HG02981 (cell line): ENCODE measurements at regions not wholly inside any gene's neighbourhood (a gene's known extent, or its start where the extent isn't known, plus 50 kb on each side); places are given as distances from the start of the nearest gene placed in this dataset.

ENCODE experiments used
- ATAC-seq: cut with Tn5 transposase; IDR thresholded peaks from one replicate; pipeline ENCODE4 v1.9.1; 2021; ENCODE audit warnings: mild to moderate bottlenecking, moderate library complexity; ENCODE audit not compliant: unreplicated experiment

DNA sequence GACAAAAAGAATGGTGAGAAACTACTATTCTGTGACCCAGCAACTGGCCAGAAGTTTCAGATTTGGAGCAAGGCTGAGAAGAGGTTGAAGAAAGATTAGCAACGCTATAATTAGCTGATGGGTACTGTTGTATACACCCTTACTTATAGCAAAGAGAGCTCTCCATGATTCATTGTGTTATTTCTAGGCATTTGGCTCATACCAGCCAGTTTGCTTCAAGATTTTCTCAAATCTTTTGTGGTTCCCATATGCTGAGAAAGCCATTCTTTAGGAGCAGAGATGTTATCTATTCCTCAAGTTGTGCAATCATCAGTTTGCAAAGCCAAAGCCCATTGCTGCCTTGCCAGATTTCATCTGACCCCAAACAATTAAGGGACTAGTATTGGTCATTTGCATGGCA lies 179.4 kb downstream of the ETS1 start:
- no peak for ATAC-seq

DNA sequence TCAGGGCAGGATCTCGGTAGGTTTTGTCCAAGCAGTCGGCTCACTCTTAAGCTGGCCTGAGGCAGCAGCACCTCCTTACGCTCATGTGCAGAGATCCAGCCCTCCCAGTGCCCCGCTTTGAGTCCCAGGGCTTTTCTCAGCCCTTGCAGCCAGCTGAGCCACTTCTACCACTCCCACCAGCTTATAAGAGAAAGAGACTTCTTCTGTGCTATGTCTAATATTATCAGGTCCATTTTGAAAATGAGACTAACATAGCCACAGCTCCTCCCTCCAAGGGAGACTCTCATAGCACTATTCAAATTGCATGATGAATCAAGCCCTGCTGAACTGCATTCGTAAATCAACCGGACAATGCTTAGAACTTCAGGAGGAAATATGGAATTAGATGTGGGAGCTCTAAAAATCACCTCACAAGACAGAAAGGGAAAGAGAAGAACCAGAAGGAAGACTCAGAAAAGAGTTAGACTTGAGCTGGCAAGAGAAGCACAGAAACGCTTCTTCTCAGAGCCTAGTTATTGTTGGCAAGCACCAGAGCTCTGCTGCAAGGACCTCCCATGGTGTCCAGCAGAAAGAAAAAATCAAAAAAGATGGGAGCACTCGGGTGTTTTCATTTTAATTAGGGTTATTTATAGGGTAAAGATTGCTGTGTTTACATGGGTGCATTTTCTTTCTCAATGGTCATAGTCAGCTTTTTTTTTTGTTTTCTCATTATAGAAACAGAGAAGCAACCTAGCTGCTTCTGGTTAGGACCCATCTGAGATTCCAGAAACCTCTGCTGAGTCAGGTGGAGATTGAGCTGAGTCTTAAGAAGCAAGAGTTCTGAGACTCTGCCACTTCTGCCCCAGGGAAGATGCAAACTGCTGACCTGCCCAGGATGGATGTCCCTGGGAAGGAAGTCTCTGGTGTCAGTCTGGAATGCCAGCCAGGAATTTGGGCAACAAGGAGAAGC lies 181.4 kb downstream of the ETS1 start:
- no peak for ATAC-seq

DNA sequence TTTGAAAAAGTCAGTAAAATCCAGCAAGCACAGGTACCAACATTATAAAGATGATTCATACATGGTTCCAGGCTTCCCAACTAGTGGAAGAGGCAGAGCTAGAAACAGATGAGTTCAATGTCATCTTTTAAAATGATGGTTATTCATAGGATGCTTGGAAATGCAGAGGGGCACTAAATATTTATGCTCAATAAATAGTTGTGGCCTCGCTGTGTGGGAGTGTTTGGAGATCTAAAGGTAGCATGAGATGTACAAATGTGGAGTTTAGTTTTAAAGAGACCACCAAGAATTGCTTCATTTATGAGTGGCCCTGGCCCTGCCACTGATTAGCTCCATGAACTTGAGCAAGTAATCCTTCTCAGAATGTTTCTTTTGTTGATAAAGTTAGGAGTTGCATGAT lies 182.2 kb downstream of the ETS1 start:
- no peak for ATAC-seq

DNA sequence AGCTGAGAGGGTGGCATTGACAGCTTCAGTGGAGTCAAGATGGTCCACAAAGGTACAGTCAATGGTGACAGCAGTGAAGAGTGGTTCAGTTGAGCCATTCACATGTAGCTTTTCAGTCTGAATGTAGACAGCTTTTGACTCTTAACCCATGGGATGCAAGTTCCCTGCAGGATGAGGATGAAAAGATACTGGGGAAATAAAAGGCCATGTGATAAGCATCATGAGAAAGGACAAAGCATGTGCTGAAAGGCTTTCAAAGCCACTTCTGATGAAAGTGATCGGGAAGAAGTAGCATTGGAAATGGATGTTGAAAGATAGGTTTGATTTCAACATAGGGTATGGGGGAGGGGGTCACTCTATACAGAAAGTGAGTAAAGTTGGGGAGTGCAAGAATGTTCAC lies 182.9 kb downstream of the ETS1 start:
- ATAC-seq: no peak

DNA sequence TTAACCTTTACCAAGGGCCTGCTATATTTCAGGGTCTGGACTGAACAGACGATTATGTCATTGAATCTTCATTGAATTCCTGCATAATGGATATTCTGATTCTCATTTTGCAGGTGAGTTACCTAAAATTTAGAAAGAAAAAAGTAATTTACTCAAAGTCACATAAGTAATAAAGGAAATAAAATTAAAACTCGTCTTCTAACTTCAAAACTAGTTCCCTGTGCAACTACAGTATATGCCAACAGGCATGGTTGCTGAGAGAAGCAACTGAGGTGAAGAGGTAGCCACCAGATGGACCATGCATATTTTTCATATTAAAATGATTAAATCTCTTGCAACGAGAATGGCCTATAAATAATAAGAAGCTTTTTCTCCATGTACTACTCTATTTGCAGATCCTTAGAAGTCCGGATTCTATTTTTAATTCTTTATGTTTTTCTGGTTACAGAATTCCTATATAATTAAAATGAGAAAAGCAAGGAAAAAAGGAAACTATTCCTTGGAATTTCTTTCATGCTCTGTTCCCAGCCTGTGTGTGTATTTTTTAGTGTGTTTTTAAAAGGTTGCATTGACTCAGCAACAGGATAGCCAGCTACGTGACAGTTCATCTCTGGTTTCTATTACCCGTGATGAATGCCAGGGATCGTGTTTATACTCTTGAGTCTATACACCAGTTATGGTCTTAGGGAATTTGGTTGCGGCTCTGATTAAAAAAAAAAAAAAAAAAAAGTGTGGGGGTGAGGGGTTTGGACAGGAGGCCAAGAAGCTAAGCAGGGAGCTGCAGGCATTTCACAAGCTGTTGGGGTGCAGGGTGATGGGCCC lies 186.8 kb downstream of the ETS1 start:
- ATAC-seq: no peak

DNA sequence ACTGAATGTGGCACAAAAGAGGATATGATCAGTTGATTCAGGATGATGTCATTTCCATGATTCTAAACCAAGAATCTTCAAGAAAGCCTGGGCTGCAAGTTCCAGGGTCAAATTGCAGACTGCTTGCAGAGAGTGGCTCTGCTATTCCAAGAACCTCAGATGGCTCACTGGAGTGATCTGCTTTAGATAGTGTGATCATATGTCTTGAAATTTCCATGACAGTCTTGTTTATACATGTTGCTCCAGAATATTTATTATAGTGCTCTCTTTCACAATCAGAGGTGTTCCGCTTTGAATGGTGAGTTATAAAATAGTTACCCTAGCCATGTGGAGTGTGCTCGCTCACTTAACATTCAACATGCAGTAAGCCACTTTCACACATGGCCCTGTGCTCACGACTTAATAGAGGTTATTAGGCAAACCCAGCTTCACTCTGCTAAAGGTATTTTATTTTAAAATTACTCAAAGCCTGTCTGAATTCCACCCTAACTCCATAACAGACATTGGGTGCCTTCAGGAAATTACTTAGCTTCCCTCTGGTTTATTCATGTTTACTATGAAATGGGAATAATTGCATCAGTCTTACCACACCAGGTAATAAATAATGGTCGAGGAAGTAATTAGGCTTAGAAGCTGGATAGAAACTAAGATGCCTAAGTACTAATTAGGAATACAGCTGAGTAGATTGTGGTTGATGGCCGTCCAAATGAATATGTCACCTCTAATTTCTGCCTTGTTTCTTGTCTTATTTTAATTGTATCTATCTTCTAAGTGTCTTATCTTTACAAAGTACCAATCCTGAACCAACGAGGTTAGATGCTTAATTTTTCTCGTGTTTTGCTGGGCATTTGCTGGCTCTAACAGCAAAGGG lies 187.9 kb downstream of the ETS1 start:
- ATAC-seq: peak; percentile 71

DNA sequence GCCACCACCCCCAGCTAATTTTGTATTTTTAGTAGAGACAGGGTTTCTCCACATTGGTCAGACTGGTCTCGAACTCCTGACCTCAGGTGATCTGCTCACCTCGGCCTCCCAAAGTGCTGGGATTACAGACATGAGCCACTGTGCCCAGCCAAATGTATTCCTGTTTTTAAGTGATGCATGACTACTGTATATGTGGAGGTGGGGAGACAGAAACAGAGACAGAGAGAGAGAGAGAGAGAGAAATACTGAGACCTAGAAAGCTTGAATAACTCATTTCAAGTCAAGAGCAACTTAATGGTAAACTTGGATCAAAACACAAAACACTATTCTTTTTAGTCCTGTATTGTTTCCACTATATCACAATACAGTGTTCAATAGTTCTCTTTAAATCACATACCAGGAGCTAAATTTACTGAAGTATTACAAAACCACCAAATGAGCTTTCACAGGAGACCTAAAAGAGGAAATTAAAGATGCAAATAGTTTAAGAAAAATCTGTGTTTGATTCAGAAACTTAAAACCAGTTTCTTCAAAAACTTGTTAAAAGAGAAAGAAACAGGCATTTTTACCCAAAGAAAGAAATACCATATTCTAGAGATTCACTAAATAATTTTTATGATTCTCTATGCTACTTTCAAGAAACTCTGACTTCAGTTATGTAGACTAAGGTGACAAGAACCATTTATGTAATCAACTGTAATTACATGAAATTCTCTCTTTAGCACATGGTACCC lies 188.7 kb downstream of the ETS1 start:
- peak; percentile 39 for ATAC-seq

DNA sequence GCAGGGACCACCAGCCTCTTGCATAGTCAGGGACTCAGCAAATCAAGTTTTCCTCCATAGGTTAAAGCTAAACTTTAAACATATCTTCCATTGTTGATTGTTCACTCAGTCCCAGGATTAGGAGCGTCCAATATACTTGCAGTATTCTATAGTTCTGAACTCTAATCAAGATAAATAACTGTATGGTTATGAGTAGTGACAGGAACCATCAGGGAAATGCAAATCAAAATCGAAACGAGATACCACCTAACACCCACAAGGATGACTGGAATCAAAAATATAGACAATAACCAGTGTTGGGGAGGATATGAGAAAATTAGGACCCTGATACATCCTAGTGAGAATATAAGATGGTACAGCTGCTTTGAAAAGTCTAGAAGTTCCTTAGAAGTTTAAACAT lies 190.0 kb downstream of the ETS1 start:
- ATAC-seq: no peak

DNA sequence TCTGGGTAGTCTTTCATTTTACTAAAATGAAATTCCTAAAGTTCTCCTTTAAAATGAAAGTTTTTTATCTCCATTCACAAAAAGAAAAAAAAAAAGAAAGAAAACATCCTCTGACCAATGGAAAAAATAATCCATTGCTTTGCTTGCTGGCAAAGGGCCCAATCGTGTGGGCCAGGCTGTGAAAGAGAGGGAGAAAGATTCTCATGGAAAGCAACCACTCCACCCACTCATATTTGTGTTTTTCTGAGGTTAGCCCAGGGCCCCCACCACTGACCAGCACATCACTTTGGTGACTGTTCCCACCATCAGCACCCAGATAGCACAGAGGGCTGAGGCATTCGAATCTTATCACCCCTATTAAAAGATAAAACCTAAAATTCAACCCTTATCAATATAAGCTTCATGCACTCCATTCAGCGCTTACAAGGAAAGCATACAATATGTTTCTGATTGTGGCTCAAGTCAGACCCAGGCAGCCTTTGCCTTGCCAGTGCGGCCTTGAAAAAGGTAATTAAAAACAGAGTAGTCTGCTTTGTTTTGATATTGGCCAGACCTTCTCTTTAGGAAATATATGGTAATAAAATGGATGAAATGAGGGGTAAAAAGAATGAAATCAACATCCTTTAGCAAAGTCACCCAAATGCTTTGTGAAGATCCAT lies 192.8 kb downstream of the ETS1 start:
- ATAC-seq: no peak

DNA sequence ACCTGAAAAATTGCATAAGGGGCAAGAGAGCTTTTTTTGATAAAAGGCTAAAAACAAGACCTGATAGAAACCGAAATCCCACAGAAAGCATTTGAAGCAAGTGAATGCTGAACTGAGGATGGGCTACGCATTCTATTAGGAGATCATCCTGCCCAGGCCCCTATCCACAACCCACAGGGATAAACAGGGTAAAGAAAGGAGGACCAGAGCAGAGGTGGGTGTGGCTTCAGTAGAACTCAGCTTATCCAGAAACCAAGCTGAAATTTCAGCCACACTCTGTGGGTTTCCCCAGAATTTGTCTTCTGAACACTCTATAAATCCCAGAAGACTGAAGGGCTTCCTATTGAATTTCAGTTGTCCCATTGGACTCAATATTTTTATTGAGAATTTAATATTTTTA lies 195.1 kb downstream of the ETS1 start:
- ATAC-seq: no peak

DNA sequence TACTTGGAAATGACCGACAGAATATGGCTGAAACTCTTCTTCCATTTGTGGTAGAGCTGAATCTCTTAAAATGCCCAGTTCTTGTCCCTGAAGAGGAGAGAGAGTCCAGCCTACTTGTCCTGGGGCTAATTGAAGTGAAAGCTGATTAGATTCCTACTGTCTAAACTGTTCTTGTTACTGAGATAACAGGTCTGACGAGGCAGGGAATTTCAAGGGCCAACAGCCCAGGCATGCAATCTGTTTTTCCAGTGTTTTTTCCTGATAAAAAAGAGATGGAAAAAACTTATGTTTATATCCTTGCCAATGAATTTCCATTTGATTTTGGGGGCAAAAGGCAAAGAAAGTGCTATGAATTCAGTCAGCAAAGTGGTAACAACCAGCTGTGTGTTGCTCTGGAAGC lies 195.5 kb downstream of the ETS1 start:
- no peak for ATAC-seq

DNA sequence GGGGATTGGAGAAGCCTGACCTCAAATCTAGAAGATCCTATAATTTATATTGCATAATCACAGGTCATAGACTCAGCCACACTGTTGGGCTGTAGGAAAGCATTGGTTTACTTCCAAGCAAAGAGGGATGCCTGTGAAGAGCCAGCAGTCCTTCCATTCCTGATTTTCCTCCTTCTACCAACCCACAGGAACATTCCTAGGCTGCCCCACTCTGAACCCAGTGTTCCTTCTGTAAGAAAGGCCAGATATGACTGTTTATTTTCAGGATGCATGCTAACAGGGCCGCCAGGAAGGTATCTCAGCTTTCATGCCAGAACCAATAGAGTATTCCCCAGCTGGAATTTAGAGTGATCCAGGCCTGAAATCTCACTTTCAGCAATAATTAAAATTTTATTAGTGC lies 197.1 kb downstream of the ETS1 start:
- no peak for ATAC-seq

DNA sequence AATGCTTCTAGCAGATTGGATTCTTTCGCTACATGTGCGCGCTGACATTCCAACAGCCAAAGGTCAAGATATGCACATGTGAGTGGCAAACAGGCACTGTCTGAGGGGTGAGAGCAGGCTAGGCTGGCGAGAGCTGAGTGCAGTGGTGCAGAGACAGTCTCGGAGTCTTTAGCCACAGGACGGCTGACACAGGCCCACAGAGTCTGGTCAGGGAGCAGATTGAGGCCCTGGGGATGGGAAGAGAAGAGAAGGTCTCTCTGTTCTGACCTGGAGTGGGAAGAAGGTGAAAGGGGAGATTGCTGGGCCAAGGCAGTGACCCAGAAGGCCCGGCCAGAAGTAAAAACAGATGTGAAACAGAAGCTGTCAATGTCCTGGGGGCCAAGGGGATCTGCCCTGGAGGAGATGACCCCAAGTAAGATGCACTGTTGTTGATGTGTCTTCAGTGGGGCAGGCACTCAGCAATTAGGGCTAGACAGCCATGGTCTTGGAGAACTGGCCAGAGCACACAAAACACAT lies 197.8 kb downstream of the ETS1 start:
- no peak for ATAC-seq

DNA sequence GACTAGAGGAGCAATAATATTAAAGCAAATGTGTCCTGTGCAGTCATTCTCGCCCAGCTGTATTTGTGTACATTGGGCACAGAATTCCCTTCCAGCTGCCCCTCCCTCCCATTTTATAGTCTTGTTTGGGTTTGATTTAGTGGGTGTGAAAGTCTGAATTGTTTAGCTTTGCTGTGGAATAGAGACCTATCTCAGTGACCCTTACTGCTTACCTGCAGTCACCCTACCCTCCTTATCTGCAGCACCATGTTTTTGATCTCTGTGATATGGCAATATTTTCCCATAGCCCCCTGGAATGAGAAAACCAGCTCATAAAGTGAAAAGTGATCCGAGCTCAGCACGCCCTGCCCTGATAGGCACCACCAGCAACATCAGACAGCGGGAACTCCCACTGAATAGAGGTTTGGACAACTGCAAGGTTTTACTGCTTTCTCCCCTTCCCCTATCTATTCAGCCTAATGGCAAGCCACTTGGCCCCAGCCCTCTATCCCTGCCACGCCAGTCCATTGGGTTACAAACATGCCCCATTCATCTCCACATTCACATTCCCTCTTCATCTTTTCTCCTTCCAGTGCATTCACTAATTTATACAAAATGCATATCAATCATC lies 199.0 kb downstream of the ETS1 start:
- ATAC-seq: no peak

DNA sequence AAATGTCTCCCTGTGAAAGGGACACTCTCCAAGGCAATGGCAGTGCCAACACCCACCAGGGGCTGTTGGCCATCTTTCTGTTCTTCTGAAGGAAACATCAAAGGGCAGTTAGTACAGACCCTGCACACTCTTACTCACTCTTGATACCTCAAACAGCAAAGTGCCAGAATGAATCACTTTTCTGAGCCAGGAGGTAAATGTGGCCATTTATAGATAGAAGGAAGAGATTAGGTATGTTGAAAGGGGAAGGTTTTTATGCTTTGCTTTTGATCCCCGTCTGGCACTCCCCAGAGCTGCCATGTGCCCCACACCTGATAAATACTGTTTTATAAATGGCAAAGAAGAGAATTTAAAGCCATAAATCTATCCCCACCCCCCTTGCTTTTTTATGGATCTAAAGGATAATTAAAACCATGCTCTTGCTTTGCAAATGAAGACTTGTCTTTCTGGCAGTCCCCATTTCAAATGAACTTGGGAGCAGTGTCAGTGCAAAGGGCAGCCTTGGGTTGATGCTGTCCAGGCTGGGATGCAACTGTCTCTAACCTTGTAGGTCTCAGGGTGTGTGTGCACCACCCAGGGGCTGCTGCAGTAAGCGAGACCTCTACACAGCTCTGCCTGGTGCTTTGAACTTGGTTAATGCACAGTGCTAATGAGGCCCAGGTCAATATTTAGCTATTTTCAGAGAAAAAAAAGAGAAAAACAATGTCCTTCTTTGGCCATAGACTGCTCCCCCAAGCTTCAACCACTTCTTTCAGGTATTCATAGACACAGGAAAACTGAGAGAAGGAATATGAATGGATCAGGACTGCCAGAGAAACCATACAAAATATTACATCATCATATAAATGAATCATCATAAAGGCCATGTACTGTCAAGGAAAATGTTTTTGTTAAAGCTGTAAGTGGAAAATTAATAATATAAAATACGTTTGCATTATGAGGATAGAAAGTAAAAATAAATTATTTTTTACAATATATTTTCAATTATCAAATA lies 207.5 kb downstream of the ETS1 start:
- no peak for ATAC-seq

DNA sequence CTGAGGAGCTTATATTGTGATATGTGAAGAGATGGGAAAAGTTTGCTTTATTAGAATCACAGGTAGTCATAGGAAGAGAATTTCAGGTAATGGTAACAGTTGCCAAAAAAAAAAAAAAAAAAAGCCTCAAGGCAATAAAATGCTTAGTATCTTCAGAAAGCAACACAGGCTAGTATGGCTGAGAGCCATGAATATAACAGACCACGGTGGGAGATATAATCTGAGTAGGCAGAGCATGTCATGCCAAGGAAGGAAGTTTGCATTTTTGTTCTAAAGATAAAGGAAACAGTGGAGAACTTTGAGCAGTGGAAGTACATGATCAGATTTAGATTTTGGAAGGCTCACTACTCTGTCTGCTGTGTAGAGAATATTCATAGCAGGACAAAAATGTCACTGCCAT lies 211.4 kb downstream of the ETS1 start:
- no peak for ATAC-seq

DNA sequence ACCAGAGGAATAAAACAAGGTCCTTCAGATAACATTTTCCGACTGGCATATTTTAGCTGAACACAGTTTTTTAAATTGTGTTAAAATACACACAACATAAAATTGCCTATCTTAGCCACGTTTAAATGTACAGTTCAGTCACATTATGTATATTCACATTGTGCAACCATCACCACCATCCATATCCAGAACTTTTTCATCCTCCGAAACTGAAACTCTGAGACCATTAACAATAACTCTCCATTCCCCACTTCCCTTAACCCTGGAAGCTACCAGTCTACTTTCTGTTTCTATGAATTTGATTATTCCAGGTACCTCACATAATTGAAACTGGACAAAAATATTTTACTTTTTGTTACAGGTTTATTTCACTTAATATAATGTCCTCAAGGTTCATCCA lies 213.3 kb downstream of the ETS1 start:
- no peak for ATAC-seq

DNA sequence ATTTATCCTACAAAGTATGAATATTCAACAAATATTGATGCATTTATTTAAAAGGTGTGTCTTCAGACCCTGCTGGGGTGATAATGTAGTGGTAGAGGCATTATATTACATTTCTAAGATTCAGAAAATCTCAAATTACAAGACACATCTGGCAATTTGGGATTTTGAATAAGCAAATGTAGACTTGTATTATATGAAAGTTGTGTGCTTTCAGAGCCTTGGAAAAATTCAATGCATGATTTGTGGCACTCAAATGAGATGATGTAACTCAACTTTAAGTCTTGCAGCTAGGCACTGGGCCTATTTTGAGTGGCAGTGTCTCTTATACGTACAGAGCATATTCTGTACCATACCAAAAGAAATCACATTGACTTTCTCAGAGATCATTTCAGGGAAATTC lies 214.4 kb downstream of the ETS1 start:
- ATAC-seq: no peak
